GM12874 (cell line): ENCODE measurements at regions not wholly inside any gene's neighbourhood (a gene's known extent, or its start where the extent isn't known, plus 50 kb on each side); places are given as distances from the start of the nearest gene placed in this dataset.

Experiments
- TF ChIP-seq, protein P1 (sequence below): IDR thresholded peaks from 2 replicates; pipeline ENCODE4 v1.5.1; 2011; ENCODE audit warnings: low read depth, mild to moderate bottlenecking, control low read depth, low read length, moderate library complexity; ENCODE audit not compliant: insufficient read depth

DNA sequence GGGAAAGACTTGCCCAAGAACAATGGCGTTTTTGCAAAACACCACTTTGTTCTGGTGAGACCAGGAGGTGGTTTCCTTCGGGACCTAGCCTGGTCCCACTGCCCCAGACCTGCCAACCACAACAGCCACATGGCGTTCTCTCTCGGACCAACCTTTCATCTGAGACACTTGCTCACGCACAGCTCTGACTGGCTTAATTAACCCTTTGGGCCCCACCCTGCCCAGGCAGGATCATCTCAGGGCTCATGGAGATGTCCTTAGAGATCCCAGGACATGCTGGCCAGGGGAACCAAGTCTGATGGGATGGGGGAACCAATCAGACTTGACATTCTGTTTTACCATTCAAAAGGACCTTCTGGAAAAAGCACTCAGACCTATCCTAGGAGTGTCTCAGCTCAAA is 97.8 kb upstream of the SLC2A1 start:
- TF ChIP-seq, protein P1, sequence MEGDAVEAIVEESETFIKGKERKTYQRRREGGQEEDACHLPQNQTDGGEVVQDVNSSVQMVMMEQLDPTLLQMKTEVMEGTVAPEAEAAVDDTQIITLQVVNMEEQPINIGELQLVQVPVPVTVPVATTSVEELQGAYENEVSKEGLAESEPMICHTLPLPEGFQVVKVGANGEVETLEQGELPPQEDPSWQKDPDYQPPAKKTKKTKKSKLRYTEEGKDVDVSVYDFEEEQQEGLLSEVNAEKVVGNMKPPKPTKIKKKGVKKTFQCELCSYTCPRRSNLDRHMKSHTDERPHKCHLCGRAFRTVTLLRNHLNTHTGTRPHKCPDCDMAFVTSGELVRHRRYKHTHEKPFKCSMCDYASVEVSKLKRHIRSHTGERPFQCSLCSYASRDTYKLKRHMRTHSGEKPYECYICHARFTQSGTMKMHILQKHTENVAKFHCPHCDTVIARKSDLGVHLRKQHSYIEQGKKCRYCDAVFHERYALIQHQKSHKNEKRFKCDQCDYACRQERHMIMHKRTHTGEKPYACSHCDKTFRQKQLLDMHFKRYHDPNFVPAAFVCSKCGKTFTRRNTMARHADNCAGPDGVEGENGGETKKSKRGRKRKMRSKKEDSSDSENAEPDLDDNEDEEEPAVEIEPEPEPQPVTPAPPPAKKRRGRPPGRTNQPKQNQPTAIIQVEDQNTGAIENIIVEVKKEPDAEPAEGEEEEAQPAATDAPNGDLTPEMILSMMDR: no peak

DNA sequence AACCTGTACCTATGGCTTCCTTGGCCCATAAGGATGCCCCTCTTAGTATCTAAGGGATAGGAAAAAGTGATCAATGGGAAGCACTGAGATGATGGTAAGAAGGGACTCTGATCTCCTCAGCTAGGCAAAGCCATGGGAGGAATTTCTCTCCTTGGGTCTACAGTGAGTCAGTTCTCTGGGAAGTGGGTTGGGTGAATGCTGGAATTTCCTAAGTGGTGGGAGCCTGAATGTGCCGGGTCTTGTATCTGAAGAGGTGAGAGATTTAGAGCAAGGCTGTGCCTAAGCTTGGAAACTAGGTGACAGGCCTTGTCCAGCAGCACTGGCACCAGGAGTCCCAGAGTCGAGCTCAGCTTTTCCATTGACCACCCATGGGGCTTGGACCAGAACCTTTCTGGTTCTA is 96.3 kb upstream of the SLC2A1 start:
- TF ChIP-seq, protein P1: no peak

DNA sequence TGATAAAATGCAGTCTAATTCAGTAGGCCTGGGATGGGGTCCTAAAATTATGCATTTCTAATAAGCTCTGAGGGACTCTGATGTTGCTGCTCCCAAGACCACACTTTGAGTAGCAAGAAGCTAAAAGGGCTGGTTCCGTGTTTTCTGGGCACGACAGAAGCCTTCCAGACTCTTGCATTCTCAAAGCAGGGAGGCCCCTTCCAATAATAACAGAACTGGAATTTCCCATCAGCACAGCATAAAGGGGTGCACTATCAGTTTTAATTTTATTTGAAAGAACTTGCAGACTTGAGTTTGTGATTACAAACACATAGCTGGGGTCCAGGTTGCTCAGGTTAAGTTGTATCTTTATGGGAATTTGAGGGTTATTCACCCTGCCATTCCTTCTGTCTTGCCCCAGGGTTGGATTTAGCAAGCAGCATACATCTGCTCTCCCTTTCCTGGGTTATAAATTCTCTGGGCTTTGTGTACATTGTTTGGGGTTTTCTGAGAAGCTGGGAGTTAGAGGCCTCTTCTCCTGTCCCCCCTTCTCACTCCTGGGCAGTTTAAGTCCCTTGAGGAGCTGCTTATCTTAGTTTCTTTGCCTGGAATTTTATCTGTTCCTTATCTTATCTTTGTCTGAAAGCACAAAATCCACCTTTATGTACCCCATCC is 94.2 kb upstream of the SLC2A1 start:
- TF ChIP-seq, protein P1: no peak

DNA sequence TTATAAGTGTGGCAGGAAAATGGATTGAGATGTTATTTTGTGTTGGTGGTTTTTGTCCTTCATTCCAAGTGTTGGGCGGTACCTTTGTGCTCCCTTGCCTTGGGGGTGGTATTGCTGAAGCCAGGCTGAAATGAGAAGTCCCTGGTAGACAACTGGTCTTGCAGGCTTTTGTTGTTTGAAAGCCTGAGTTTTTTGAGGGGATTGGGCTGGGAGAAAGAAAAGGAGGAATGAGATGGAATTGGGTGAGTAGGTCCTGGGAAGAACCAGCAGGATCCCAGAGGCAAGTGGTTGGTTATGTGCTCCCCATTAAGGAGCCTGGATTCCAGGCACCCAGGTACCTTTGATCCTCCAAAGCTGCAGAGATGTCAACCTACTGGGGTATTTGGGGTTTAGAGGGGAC is 93.7 kb upstream of the SLC2A1 start:
- TF ChIP-seq, protein P1: no peak

DNA sequence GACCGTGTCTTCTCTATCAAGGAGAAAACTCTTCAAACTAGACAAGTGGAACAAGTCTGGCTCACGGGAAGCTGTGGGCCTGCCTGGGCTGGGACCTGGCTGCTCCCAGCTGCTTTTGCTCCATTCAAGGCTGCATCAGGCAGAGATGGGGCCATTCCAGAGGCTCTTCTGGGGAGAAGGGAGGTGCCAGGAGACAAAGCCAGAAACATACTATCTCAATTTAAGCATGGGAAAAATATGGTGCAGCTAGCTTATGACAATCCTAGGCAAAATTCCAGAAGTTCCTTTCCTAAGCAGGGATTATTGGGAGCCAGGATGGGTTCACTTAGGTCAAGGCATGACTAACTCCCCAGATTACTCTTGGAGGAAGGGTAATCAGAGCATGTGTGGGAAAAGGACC is 90.8 kb upstream of the SLC2A1 start:
- TF ChIP-seq, protein P1: no peak

DNA sequence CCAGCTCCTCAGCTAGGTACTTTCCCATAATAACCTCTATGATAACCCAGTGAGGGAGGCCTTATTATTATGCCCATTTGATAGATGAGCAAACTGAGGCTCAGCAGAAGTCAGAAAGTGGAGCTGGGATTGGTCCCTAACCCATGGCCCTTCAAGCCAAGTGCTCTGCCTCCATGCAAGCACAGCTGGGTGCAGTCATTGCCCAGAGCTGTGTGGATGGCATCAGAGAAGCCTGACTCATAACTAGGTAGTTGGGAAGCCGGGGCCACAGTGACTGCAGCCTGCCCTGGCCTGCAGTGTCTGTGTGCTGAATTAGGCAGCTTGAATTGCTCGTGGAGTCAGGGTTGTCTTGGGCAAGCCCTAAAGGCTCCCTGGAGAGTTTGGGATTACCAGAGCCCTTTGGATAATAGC is 89.9 kb upstream of the SLC2A1 start:
- TF ChIP-seq, protein P1: no peak

DNA sequence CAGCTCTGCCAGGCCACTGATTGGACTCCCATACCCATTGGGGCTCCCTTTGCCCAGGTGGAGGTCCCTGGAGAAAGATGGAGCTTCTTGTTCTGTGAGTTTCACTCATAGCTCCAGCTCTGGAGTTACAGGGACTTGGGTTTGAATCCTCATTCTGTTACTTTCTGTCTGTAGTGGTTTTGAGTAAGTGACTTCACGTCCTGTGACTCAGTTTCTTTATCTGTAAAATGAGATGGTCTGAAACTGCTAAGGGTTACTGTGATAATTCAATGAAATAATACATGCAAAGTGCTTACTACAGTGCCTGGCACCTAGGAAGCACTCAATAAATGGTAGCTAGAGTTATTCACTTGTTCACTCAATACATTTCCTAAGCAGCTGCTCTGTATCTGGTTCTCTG is 88.5 kb upstream of the SLC2A1 start:
- TF ChIP-seq, protein P1: no peak
